ENCODE measurements at regions not wholly inside any gene's neighbourhood (a gene's known extent, or its start where the extent isn't known, plus 50 kb on each side); places are given as distances from the start of the nearest gene placed in this dataset.

DNA sequence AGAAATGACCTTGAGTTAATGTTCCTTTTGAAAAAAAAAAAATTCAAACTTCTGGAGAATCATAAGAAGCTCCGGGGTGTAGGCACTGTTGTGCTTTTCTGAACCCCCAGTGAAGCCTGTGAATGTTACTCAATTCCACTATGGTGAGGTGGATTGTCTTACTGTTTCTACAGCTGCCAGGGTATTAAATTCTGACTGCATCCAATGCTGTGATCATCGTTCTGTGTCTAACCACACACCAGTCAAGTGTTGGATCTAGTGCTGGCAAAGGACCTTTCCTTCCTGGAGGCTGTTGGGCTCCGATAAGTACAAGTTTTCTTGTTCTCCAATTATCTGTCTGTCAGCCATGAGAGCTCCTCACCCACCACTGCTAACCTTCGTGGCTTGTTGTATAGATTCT is 162.0 kb upstream of the EPHA7 start:
- Histone ChIP-seq H3K9me3 (no peaks in the 10 kb centered on the region), H3K4me1 (no peaks in the 10 kb centered on the region), H3K27ac (no peak overlapping the region), H3K27me3 (ENCODE audit: low read depth) (no peaks in the 10 kb centered on the region), H3K36me3 (no peaks in the 10 kb centered on the region), H3K4me3 (no peak overlapping the region)
- intact Hi-C loops (cut with DNase I): no loop called here
- no peak for DNase-seq
- TF ChIP-seq CTCF (IDR thresholded peaks at IDR 0.05): no peak
- ATAC-seq: no peak

GRCh38 chr6:93580446-93580845 is 161.1 kb upstream of the EPHA7 start:
- H3K36me3 ChIP-seq: no peaks in the 10 kb centered on the region
- H3K9me3 ChIP-seq: no peaks in the 10 kb centered on the region
- no peak overlapping the region for H3K4me3 ChIP-seq
- ATAC-seq (no peak), DNase-seq (no peak)
- intact Hi-C loops (cut with DNase I): no loop called here
- no peaks in the 10 kb centered on the region for H3K4me1 ChIP-seq
- no peak overlapping the region for H3K27ac ChIP-seq
- no peaks in the 10 kb centered on the region for H3K27me3 ChIP-seq (ENCODE audit: low read depth)
- no peak for TF ChIP-seq CTCF (IDR thresholded peaks at IDR 0.05)

DNA sequence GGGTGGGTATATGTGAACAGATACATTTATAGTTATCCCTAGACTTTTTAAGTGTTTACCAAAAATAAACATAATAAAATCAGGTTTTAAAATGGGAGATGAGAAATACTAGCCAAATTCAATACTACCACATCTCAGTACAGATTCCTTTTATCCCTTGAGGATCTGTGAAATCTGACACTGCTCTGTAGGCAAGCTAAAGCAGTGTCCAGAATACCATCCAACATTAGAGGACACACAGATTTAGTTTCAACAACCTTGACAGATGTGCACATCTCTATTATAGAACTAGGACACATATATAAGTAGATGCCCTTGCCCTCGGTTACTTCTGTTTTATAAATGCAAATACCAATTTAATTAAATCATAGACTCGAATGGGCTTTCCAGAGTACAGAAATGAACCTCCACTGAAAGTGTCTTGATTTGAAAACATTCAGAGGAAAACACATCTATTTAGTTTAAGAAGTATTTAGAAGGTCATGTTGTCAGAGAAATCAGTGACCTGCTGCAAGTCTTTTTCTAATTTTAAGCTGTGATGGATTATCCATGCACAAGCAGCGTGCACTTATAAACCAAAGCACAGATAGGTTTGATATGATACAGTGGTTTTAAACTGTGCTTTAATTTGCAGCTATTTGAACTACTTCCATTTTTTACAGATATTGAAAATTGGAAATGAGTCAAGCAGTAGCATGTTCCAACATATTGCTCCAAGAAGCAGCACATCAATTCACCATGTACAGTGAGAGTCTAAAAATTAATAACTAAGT is 156.3 kb upstream of the EPHA7 start:
- no peak overlapping the region for H3K4me3 ChIP-seq
- no peak overlapping the region for H3K27ac ChIP-seq
- intact Hi-C loops (cut with DNase I): no loop called here
- no peaks in the 10 kb centered on the region for H3K4me1 ChIP-seq
- no peaks in the 10 kb centered on the region for H3K9me3 ChIP-seq
- ATAC-seq (no peak), DNase-seq (no peak)
- H3K27me3 ChIP-seq (ENCODE audit: low read depth): no peaks in the 10 kb centered on the region
- H3K36me3 ChIP-seq: no peaks in the 10 kb centered on the region
- no peak for TF ChIP-seq CTCF (IDR thresholded peaks at IDR 0.05)

DNA sequence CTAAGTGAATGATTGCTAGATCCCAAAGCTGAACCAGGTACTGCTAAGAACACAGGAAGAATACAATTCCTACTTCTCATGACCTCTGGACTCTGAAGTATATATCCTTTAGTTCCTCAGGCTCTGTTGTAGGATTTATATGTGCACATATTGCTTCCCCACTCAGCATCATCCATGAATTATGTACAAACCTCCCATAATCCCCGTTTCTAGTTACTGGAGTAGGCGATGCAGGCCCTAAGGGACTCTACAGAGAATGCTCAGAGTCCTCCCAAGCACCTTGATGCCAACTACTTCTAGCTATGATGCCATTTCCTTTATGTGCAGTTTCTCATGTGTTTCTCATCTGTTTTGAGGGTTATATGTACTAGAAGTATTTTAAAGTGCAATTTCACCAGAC is 154.9 kb upstream of the EPHA7 start:
- intact Hi-C loops (cut with DNase I): no loop called here
- no peaks in the 10 kb centered on the region for H3K36me3 ChIP-seq
- no peak overlapping the region for H3K4me3 ChIP-seq
- no peak for DNase-seq
- TF ChIP-seq CTCF (IDR thresholded peaks at IDR 0.05): no peak
- no peaks in the 10 kb centered on the region for H3K4me1 ChIP-seq
- no peak for ATAC-seq
- no peak overlapping the region for H3K27ac ChIP-seq
- H3K9me3 ChIP-seq: no peaks in the 10 kb centered on the region
- no peaks in the 10 kb centered on the region for H3K27me3 ChIP-seq (ENCODE audit: low read depth)

DNA sequence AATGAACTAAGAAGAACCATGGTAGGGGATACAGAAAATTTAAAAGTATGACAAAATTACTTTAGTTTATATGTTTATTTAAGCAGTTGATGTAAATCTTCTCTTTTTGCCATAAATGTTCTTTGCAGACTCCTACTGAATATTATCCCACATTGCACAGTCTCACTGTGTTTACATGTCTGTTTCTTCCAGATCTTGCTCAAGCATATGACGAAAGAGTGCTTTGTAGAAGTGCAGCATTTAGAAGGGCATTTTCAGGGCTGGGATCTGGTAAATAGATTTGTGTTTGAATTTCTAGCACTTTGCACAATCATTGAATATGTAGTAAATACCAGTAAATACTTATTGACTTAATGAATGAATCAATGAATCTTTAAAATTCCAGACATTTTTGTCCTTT is 152.0 kb upstream of the EPHA7 start:
- no peak overlapping the region for H3K4me3 ChIP-seq
- H3K27ac ChIP-seq: no peak overlapping the region
- no peaks in the 10 kb centered on the region for H3K36me3 ChIP-seq
- H3K27me3 ChIP-seq (ENCODE audit: low read depth): no peaks in the 10 kb centered on the region
- ATAC-seq (no peak), DNase-seq (no peak)
- no peaks in the 10 kb centered on the region for H3K9me3 ChIP-seq
- H3K4me1 ChIP-seq: no peaks in the 10 kb centered on the region
- no peak for TF ChIP-seq CTCF (IDR thresholded peaks at IDR 0.05)
- intact Hi-C loops (cut with DNase I): no loop called here
